Forelimb muscle (tissue), 1 donor: ENCODE measurements at regions not wholly inside any gene's neighbourhood (a gene's known extent, or its start where the extent isn't known, plus 50 kb on each side); places are given as distances from the start of the nearest gene placed in this dataset.
"Not testable (repeated sequence)": the region's sequence is repeated elsewhere in the genome, so short reads cannot be mapped to it uniquely, and the experiment has no call there.

Experiments
- DNase-seq: peaks from one replicate; pipeline ENCODE4 v3.0.0-alpha.2; 2013; ENCODE audit warnings: low read depth

GRCh38 chr4:120636120-120636630 lies 286.4 kb downstream of the PRDM5 start:
- DNase-seq, result no peak

- DNase-seq, result no peak
Observed at GRCh38 chr4:120633810-120634209, 288.7 kb downstream of the PRDM5 start.

- DNase-seq, result no peak
Observed at GRCh38 chr4:120630427-120630826, 292.1 kb downstream of the PRDM5 start.

- no peak for DNase-seq
Observed at GRCh38 chr4:120629546-120630108, 292.9 kb downstream of the PRDM5 start.

DNA sequence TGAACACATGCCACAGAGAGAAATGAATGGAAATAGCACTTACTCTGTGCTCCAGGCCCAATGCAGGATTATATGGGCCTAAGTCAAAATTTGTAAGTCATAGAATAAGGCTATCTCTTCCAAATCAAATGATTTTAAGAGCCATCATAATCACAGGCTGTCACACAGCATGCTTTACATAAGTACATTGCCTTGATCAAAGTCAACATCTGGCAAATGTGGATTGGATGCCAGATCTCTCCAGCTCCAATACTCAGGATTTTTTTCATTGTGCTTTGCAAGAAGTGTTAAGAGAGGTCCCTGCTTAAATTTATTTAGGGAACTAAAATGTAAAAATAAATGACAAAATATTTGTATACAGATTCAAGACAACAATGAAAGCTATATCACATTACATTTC lies 299.9 kb downstream of the PRDM5 start:
- no peak for DNase-seq

DNA sequence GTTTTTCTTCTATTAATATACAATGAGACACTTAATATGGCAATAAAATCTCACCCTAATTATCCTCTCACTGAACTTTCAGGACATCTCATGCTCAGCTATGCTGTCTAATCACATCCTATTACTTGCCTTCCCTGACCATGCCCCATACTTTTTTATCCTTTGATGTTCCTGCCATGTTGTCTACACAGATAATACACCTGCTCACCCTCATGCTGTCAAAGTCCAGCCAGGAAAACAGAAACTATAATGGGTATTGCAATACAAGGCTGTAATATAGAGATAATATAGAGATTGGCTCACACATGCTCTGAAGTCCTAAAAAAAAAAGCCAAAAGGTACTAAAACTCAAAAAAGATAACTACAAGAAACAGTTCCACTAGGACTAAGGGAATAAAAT lies 305.4 kb downstream of the PRDM5 start:
- DNase-seq, result no peak

DNA sequence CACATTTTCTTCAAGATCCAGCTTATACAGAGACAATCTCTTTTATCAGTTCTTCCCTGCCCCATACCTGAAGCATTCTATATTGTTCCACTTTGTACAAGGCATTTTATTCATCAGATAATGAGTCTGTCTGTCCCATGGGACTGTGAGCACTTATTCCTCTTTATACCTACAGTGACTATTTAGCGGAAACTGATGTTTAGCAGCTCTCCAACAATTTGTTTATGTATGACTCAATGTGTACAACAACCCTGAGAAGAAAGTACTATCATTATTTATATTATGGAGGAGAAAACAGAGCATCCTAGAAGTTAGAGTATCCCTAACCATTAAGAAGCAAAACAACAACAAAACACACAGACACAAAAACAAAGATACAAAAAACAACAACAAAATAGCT lies 306.5 kb downstream of the PRDM5 start:
- no peak for DNase-seq

- no peak for DNase-seq
Observed at GRCh38 chr4:120613778-120614177, 308.7 kb downstream of the PRDM5 start.

GRCh38 chr4:120611092-120611491 lies 311.4 kb downstream of the PRDM5 start:
- no peak for DNase-seq

DNA sequence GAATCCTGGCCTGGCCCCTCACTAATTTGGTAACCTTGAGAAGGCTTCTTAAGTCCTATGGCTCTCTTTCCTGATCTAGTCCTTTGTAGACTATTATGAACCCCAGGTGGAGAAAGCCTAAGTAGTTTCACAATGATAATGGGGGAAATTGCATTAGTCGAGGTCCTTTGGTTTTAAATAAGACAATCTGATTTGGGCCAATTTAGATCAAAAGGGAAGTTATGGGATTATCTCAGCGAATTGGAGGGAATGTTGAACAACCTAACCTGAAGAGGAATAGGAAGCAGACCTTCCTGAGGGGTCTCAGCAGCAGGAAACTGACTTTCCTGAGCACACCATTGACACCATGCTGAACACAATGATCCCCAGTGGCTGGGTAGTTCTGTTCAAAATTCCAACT lies 331.5 kb downstream of the PRDM5 start:
- no peak for DNase-seq

GRCh38 chr4:120589787-120590186 lies 332.7 kb downstream of the PRDM5 start:
- no peak for DNase-seq

GRCh38 chr4:120568731-120569130 lies 353.8 kb downstream of the PRDM5 start:
- DNase-seq, result no peak

DNA sequence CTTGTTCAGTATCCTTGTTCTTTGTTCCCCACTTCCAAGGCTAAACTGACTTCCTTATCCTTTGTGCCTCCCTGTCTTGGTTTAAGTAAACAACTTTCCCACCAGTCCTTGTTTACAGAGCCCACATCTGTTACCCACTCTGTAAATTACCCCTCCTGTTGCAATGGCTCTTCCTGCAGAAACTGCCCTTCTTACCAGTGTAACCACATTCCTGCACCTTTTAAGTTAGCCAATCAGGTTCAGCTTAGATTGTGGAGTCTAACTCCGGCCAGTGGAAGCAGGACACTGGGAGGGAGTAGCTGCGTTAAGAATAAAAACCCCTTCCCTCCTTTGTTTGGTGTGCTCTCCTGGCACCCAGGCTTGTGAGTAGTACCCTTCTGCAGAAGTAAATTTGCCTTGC lies 360.9 kb downstream of the PRDM5 start:
- no peak for DNase-seq

- DNase-seq, result no peak
Observed at GRCh38 chr4:120557372-120557771, 365.2 kb downstream of the PRDM5 start.

DNA sequence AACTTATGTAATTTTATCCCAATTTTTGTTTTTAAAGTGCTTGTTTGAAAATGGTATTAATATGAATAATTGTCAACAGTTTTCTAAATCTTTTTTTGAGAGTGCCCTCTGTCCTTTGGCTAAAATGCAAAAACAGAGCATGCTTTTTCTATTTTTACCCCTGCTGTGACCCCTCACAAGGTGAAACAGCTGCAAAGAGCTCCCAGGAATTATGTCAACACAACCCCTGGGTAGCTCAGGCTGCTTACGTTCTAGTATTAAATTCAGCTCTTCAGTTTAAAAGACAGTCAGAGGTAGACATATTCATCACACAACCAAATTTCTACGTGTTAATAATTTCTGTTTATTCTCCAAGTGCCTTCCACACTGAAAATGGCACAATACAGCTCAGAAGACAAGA lies 367.5 kb downstream of the PRDM5 start:
- DNase-seq, result no peak

DNA sequence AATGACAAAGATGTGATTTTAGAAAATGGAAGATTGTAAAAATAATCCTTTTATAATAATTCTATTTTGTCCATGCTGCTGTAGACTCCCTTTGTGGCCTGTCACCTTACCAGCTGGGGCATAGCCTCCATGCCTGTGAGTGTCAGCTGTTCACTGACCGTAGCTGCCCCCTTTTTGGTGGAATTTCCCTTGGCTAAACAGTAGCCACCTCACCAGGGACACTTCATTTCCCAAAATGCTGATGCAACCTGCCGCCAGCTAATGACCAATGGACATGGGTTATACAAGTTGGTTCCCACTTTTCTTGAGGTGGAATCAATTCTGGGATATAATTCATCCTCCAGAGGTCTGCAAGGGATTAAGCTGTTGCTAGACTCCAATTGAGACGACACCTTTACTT lies 368.4 kb downstream of the PRDM5 start:
- DNase-seq, result no peak

DNA sequence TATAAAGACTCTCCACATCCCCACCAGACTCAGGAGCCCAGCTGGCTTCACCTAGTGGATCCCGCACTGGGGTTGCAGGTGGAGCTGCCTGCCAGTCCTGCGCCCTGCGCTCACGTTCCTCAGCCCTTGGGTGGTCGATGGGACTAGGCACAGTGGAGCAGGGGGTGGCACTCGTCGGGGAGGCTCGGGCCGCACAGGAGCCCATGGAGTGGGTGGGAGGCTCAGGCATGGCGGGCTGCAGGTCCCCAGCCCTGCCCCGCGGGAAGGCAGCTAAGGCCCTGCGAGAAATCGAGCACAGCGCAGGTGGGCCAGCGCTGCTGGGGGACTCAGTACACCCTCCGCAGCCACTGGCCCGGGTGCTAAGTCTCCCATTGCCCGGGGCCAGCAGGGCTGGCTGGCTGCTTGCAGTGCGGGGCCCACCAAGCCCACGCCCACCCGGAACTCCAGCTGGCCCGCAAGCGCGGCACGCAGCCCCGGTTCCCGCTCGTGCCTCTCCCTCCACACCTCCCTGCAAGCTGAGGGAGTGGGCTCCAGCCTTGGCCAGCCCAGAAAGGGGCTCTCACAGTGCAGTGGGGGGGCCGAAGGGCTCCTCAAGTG lies 371.8 kb downstream of the PRDM5 start:
- DNase-seq, result not testable (repeated sequence)

- no peak for DNase-seq
Observed at GRCh38 chr4:120549011-120549570, 373.4 kb downstream of the PRDM5 start.

GRCh38 chr4:120545391-120545790 lies 377.1 kb downstream of the PRDM5 start:
- DNase-seq, result no peak

- DNase-seq, result no peak
Observed at GRCh38 chr4:120544838-120545237, 377.7 kb downstream of the PRDM5 start.

DNA sequence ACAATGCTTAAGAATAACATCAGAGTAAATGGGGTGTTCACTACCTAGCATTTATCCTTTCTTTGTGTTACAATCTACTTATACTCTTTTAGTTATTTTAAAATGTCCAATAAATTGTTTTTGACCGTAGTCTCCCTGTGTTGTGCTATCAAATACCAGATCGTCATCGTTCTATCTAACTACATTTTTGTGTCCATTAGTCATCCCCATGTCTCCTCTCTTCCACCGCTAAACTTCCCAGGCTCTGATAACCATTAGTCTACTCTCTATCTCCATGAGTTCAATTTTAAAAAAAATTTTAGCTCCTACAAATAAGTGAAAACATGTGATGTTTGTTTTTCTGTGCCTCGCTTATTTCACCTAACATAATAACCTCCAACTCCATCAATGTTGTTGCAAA lies 381.9 kb downstream of the PRDM5 start:
- DNase-seq, result no peak

DNA sequence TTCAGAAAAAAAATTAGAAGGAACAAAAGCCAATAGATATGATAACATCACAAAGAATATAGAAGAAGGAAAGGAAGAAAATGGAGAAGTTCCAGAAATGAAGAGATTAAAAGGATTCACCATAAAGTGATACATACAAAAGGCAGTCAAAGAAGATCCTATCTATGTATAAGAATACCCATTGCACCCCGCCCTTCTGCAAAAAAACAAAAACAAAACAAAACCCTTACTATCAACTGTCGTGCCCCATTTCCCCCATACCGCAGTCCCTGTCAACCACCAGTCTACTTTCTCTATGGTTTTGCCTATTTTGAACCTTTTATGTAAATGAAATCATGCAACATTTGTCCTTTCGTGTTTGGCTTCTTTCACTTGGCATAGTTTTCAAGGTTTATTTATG lies 385.6 kb downstream of the PRDM5 start:
- DNase-seq, result no peak

DNA sequence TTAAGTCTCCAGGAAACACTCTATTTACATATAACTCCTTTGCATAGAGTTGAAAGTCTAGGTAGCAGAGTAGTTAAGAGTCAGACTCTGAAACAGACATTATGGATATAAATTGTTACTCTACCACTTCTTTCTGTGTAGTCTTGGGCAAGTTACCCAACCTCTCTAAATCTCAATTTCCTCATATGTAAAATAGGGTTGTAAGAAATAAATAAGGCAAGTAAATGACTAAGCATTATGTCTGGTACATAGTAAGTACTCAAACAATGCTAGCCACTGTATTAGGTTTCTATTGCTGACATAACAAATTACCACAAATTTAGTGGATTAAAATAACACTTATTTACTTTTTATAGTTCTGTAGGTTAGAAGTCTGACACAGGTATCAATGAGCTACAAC lies 394.1 kb downstream of the PRDM5 start:
- DNase-seq, result no peak

- DNase-seq, result no peak
Observed at GRCh38 chr4:120526033-120526432, 396.5 kb downstream of the PRDM5 start.
